HCT116 (cell line): ENCODE measurements at regions not wholly inside any gene's neighbourhood (a gene's known extent, or its start where the extent isn't known, plus 50 kb on each side); places are given as distances from the start of the nearest gene placed in this dataset.
"Not testable (repeated sequence)": the region's sequence is repeated elsewhere in the genome, so short reads cannot be mapped to it uniquely, and the experiment has no call there.

Experiments
- ATAC-seq: fragments of 200-7000 bp; cut with Tn5 transposase; 2 replicates; pipeline ENCODE4 v1.9.1; 2020; ENCODE audit warnings: mild to moderate bottlenecking, moderate library complexity
- BruUV-seq: library from RNA; stranded (reverse); fragments of 400-500 nt; replicated peaks from 2 replicates; lab custom pipeline; 2021; lab: Mats Ljungman, UMichigan
- CTCF ChIA-PET: fragments of 300-600 bp; sonication (Branson Sonifier 250); formaldehyde crosslinking; loops from one replicate; lab custom pipeline; 2021; ENCODE audit warnings: antibody characterized with exemption; lab: Charles Lee
- POLR2A ChIA-PET: fragments of 300-600, 350-600 bp; sonication (Branson Sonifier 250); formaldehyde crosslinking; loops from one replicate; lab custom pipeline; 2021; ENCODE audit warnings: antibody characterized with exemption; lab: Charles Lee
- RAD21 ChIA-PET, 2 experiments: fragments of 300-600 bp; sonication (Branson Sonifier 250); formaldehyde crosslinking; loops; one replicate each; lab custom pipeline; 2023; ENCODE audit warnings: low total read pairs in 2 of 2; ENCODE audit not compliant: uncharacterized antibody in 2 of 2, unreplicated experiment in 2 of 2, low non-redundant PET in 1 of 2; lab: Charles Lee
- DNase-seq: peaks from one replicate; pipeline ENCODE4 v3.0.0-alpha.2; 2010; ENCODE audit warnings: low read depth, low spot score
- H2AFZ ChIP-seq: fragments of 200-600 bp; shearing (Covaris generic), sonication (generic); 2 replicates; pipeline ENCODE4 v1.6.1; 2017; ENCODE audit warnings: low read depth, mixed run types, mixed read lengths, antibody characterized with exemption, low read length; ENCODE audit not compliant: poor library complexity, severe bottlenecking
- H3K27ac ChIP-seq: 2 replicates; pipeline ENCODE4 v1.5.1; 2012; ENCODE audit warnings: low read depth, low read length
- H3K27me3 ChIP-seq: fragments of 200-600 bp; sonication (generic); 2 replicates; pipeline ENCODE4 v1.6.1; 2016; ENCODE audit warnings: mixed run types, low read length, mixed read lengths; ENCODE audit not compliant: insufficient read depth
- H3K36me3 ChIP-seq, 2 experiments: fragments of 200-500 bp in 1 of 2; fragments of 200-600 bp in 1 of 2; sonication (Bioruptor generic) in 1 of 2; sonication (generic) in 1 of 2; 2 replicates each; pipeline versions ENCODE4 v1.5.1 to v1.6.1; 2014 to 2016; ENCODE audit warnings: low read length in 2 of 2, inconsistent platforms in 1 of 2, mixed read lengths in 1 of 2, mixed run types in 1 of 2; ENCODE audit not compliant: insufficient read depth in 2 of 2, control insufficient read depth in 1 of 2
- H3K4me1 ChIP-seq, 2 experiments: fragments of 200-600 bp in 1 of 2; sonication (generic) in 1 of 2; 2 replicates each; pipeline versions ENCODE4 v1.5.1 to v1.6.1; 2012 to 2017; ENCODE audit warnings: low read length in 2 of 2, inconsistent platforms in 1 of 2, mild to moderate bottlenecking in 1 of 2, mixed read lengths in 1 of 2, mixed run types in 1 of 2, moderate library complexity in 1 of 2; ENCODE audit not compliant: insufficient read depth in 2 of 2, control insufficient read depth in 1 of 2
- H3K4me2 ChIP-seq: fragments of 200-600 bp; sonication (generic); 2 replicates; pipeline ENCODE4 v1.6.1; 2017; ENCODE audit warnings: mixed run types, low read length, mixed read lengths
- H3K4me3 ChIP-seq, 2 experiments: fragments of 200-600 bp in 1 of 2; sonication (generic) in 1 of 2; replicated peaks in 1 of 2; 2 replicates each; pipeline ENCODE4 v1.5.1; 2011 to 2016; ENCODE audit warnings: low read length in 2 of 2, control low read depth in 1 of 2, low read depth in 1 of 2, mild to moderate bottlenecking in 1 of 2, mixed read lengths in 1 of 2, mixed run types in 1 of 2
- H3K79me2 ChIP-seq: fragments of 200-600 bp; sonication (generic); 2 replicates; pipeline ENCODE4 v1.6.1; 2017; ENCODE audit warnings: mild to moderate bottlenecking, mixed run types, low read length, moderate library complexity, mixed read lengths; ENCODE audit not compliant: insufficient read depth
- H3K9ac ChIP-seq: fragments of 200-600 bp; sonication (generic); 2 replicates; pipeline ENCODE4 v1.6.1; 2016; ENCODE audit warnings: low read length, mixed read lengths
- H3K9me2 ChIP-seq: fragments of 200-600 bp; sonication (generic), shearing (Covaris generic); 2 replicates; pipeline ENCODE4 v1.6.1; 2017; ENCODE audit warnings: mixed run types, mild to moderate bottlenecking, moderate library complexity; ENCODE audit not compliant: insufficient read depth
- H3K9me3 ChIP-seq, 2 experiments: fragments of 200-500 bp in 1 of 2; fragments of 200-600 bp in 1 of 2; sonication (Bioruptor generic) in 1 of 2; sonication (generic) in 1 of 2; 2 replicates each; pipeline ENCODE4 v1.6.1; 2014 to 2017; ENCODE audit warnings: low read length in 2 of 2, mixed read lengths in 2 of 2, inconsistent platforms in 1 of 2, low read depth in 1 of 2, mild to moderate bottlenecking in 1 of 2, mixed run types in 1 of 2, moderate library complexity in 1 of 2; ENCODE audit not compliant: control insufficient read depth in 1 of 2, insufficient read depth in 1 of 2
- H4K20me1 ChIP-seq: fragments of 200-600 bp; sonication (generic), shearing (Covaris generic); 2 replicates; pipeline ENCODE4 v1.6.1; 2017; ENCODE audit warnings: mixed run types, mild to moderate bottlenecking, moderate library complexity; ENCODE audit not compliant: insufficient read depth
- ATF3 ChIP-seq: IDR thresholded peaks from 2 replicates; pipeline ENCODE4 v1.6.1; 2012
- CEBPB ChIP-seq: IDR thresholded peaks from 2 replicates; pipeline ENCODE4 v1.6.1; 2012; ENCODE audit warnings: low read depth
- ELF1 ChIP-seq: IDR thresholded peaks from 2 replicates; pipeline ENCODE4 v1.6.1; 2012; ENCODE audit warnings: low read depth, borderline replicate concordance
- POLR2AphosphoS5 ChIP-seq: IDR thresholded peaks from 2 replicates; pipeline ENCODE4 v1.6.1; 2011; ENCODE audit warnings: mild to moderate bottlenecking, low read depth, low read length, moderate library complexity
- SIN3A ChIP-seq: IDR thresholded peaks from 2 replicates; pipeline ENCODE4 v1.6.1; 2012; ENCODE audit warnings: low read depth
- ZNF274 ChIP-seq: fragments of 200-500 bp; sonication (Bioruptor generic); IDR thresholded peaks from 2 replicates; pipeline ENCODE4 v1.6.1; 2014; ENCODE audit warnings: mild to moderate bottlenecking, low read depth, low read length, inconsistent platforms
- intact Hi-C: fragments of 100-400 bp; cut with micrococcal nuclease; formaldehyde crosslinking; loops from 2 replicates; pipeline ENCODE4 v1.10.0; 2022
- TF ChIP-seq, protein P1 (sequence below): IDR thresholded peaks from 2 replicates; pipeline ENCODE4 v1.6.1; 2011; ENCODE audit warnings: mild to moderate bottlenecking, low read length, moderate library complexity; ENCODE audit not compliant: insufficient replicate concordance; ENCODE audit errors: extremely low read depth

- no peak for DNase-seq
- ChIA-PET RAD21 (no interaction called here), CTCF (no interaction called here)
- BruUV-seq: no TSS peak
- Histone ChIP-seq H3K36me3 (no peaks in the 10 kb centered on the region), H2AFZ (no peak overlapping the region), H3K4me3 (no peak overlapping the region), H3K27ac (no peak overlapping the region), H3K4me1 (no peaks in the 10 kb centered on the region), H3K9me2 (no peaks in the 10 kb centered on the region), H3K9ac (no peak overlapping the region), H3K9me3 (no peaks in the 10 kb centered on the region), H4K20me1 (no peaks in the 10 kb centered on the region), H3K4me2 (no peak overlapping the region)
- ATAC-seq: no peak
- TF ChIP-seq CEBPB (no peak), SIN3A (no peak), ZNF274 (no peak), ELF1 (no peak), ATF3 (no peak), POLR2AphosphoS5 (no peak)
- TF ChIP-seq, protein P1, sequence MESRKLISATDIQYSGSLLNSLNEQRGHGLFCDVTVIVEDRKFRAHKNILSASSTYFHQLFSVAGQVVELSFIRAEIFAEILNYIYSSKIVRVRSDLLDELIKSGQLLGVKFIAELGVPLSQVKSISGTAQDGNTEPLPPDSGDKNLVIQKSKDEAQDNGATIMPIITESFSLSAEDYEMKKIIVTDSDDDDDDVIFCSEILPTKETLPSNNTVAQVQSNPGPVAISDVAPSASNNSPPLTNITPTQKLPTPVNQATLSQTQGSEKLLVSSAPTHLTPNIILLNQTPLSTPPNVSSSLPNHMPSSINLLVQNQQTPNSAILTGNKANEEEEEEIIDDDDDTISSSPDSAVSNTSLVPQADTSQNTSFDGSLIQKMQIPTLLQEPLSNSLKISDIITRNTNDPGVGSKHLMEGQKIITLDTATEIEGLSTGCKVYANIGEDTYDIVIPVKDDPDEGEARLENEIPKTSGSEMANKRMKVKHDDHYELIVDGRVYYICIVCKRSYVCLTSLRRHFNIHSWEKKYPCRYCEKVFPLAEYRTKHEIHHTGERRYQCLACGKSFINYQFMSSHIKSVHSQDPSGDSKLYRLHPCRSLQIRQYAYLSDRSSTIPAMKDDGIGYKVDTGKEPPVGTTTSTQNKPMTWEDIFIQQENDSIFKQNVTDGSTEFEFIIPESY: no peak
- TF ChIP-seq, all 23 proteins: peak for 0
- no peaks in the 10 kb centered on the region for H3K79me2 ChIP-seq
- no peaks in the 10 kb centered on the region for H3K27me3 ChIP-seq
- intact Hi-C loops: no loop called here
- POLR2A ChIA-PET: no interaction called here
These were observed 448.9 kb downstream of the NAV3 start for GRCh38 chr12:78279567-78279966.

DNA sequence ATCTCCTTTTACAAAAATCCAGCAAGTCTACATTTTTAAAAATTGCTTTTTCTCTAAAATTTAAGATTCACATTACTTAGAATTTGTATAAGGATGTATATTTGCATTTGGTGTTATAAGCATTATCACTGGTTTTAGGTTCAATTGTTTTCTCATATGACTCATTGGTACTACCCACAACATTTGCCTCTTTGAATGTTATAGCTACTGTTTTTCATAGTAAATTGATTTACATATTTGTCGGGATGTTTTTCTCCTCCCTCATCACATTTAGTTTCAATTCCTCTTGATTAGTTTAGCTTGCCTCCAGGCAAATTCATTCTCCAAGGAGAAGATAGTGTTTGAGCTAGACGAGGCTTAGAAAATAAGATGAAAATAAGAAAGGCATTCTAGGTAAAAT, 450.4 kb downstream of the NAV3 start:
- RAD21 ChIA-PET, H3K79me2 ChIP-seq, intact Hi-C loops, H3K9me2 ChIP-seq, H3K27ac ChIP-seq, ATAC-seq, POLR2A ChIA-PET, DNase-seq, H3K4me3 ChIP-seq, H3K4me1 ChIP-seq, H3K27me3 ChIP-seq, H3K9me3 ChIP-seq, H3K9ac ChIP-seq, CTCF ChIA-PET, H3K36me3 ChIP-seq, H2AFZ ChIP-seq, BruUV-seq, H3K4me2 ChIP-seq, H4K20me1 ChIP-seq: not testable (repeated sequence)
